ENCODE measurements at regions not wholly inside any gene's neighbourhood (a gene's known extent, or its start where the extent isn't known, plus 50 kb on each side); places are given as distances from the start of the nearest gene placed in this dataset.

- H2AK5ac ChIP-seq (ENCODE audit: low read depth, low read length) = no peak overlapping the region
- 84% methylated on average over 3 of the region's 3 CpGs; no CpG with 5 or more reads in 1 of the 2 experiments for WGBS, 2 experiments (ENCODE audit: extremely low coverage in 1 of 2, insufficient coverage in 1 of 2, insufficient read length in 1 of 2, insufficient replicate concordance in 2 of 2, low coverage in 1 of 2, low lambda C conversion rate in 2 of 2, missing lambda C conversion rate in 1 of 2)
- H3K23ac ChIP-seq (ENCODE audit: insufficient read length) = no peak overlapping the region
- H3K27me3 ChIP-seq (replicated peaks in 1 of 4; ENCODE audit: control insufficient read depth in 3 of 4, extremely low read depth in 1 of 4, insufficient read depth in 3 of 4, low read length in 3 of 4) = no peaks in the 10 kb centered on the region
- H3K14ac ChIP-seq (ENCODE audit: insufficient read length) = no peak overlapping the region
- ChIA-PET CTCF (ENCODE audit: partially characterized antibody) (no interaction called here), POLR2A (ENCODE audit: partially characterized antibody) (no interaction called here)
- H3K36me3 ChIP-seq (ENCODE audit: control insufficient read depth in 2 of 4, insufficient read depth in 4 of 4, low read length in 3 of 4) = no peaks in the 10 kb centered on the region
- H3K4me1 ChIP-seq (replicated peaks in 1 of 4; ENCODE audit: control insufficient read depth in 3 of 4, insufficient read depth in 4 of 4, low read length in 3 of 4) = peaks cover 0 to 4% (median 2%) of the 10 kb centered on the region in 4 experiments; a peak in 2 of 7 replicates
- H4K5ac ChIP-seq (ENCODE audit: insufficient read length, low read depth, low read length) = no peak overlapping the region
- FAIRE-seq (no peak), DNase-seq (ENCODE audit: low read depth in 1 of 2, low spot score in 2 of 2) (no peak)
- no peak overlapping the region for H3K4ac ChIP-seq (replicated peaks; ENCODE audit: insufficient read length, low read depth, low read length)
- no peak overlapping the region for H2BK20ac ChIP-seq (ENCODE audit: low read length)
- no peaks in the 10 kb centered on the region for H3K79me2 ChIP-seq (ENCODE audit: control insufficient read depth in 1 of 2, insufficient read depth in 2 of 2, low read length in 2 of 2)
- no peak overlapping the region for H3K18ac ChIP-seq (ENCODE audit: extremely low read depth, low read length)
- no peak overlapping the region for H4K91ac ChIP-seq (replicated peaks; ENCODE audit: insufficient read length, low read length)
- no peaks in the 10 kb centered on the region for H3K79me1 ChIP-seq (ENCODE audit: low read depth, low read length)
- no peak overlapping the region for H3K9ac ChIP-seq (replicated peaks in 1 of 4; ENCODE audit: extremely low read depth in 1 of 4, low read depth in 3 of 4, low read length in 3 of 4)
- TF ChIP-seq PHF8 (conservative IDR thresholded peaks at IDR 0.05; ENCODE audit: low read depth, low read length) = no peak
- no peak overlapping the region for H2BK120ac ChIP-seq (replicated peaks; ENCODE audit: low read depth, low read length)
- H3K27ac ChIP-seq (ENCODE audit: low read depth, low read length) = no peak overlapping the region
- no peak overlapping the region for H2BK12ac ChIP-seq (ENCODE audit: low read depth, low read length)
- H3K4me3 ChIP-seq (ENCODE audit: extremely low read depth in 1 of 4, insufficient read depth in 2 of 4, low read depth in 3 of 4, low read length in 4 of 4) = no peak overlapping the region
- no peaks in the 10 kb centered on the region for H3K23me2 ChIP-seq (ENCODE audit: low read depth, low read length)
- no peak overlapping the region for H2BK5ac ChIP-seq (ENCODE audit: low read depth, low read length)
- H4K8ac ChIP-seq (ENCODE audit: extremely low read depth, insufficient read depth, low read length) = no peak overlapping the region
- no peaks in the 10 kb centered on the region for H3K9me3 ChIP-seq (ENCODE audit: insufficient read depth in 2 of 2, low read depth in 1 of 2, low read length in 1 of 2)
- H3K4me2 ChIP-seq (ENCODE audit: insufficient read depth in 1 of 2, low read depth in 2 of 2, low read length in 2 of 2) = no peak overlapping the region
- H2AFZ ChIP-seq (ENCODE audit: low read length) = no peak overlapping the region
- H4K20me1 ChIP-seq (replicated peaks in 1 of 2; ENCODE audit: control insufficient read depth in 1 of 2, insufficient read depth in 2 of 2, low read length in 2 of 2) = no peaks in the 10 kb centered on the region
- no peak overlapping the region for H2BK15ac ChIP-seq (ENCODE audit: low read length)
- H3K56ac ChIP-seq (replicated peaks; ENCODE audit: insufficient read length, low read depth, low read length) = no peak overlapping the region
Measured at GRCh38 chr3:542021-542420, 345.5 kb downstream of the CHL1 start.

Data from H1 (cell line).